ENCODE measurements at regions not wholly inside any gene's neighbourhood (a gene's known extent, or its start where the extent isn't known, plus 50 kb on each side); places are given as distances from the start of the nearest gene placed in this dataset.

- DNase-seq (ENCODE audit: low spot score) = no peak
- H3K27ac ChIP-seq = no peak overlapping the region
- H3K4me3 ChIP-seq = no peak overlapping the region
- no peak for TF ChIP-seq CTCF (IDR thresholded peaks at IDR 0.05)
Measured at GRCh38 chr16:64307431-64307830, 814.4 kb downstream of the CDH11 start.

- DNase-seq (ENCODE audit: low spot score) = no peak
- H3K4me3 ChIP-seq = no peak overlapping the region
- no peak overlapping the region for H3K27ac ChIP-seq
- TF ChIP-seq CTCF (IDR thresholded peaks at IDR 0.05) = no peak
Measured at GRCh38 chr16:64305663-64306062, 816.2 kb downstream of the CDH11 start.

DNA sequence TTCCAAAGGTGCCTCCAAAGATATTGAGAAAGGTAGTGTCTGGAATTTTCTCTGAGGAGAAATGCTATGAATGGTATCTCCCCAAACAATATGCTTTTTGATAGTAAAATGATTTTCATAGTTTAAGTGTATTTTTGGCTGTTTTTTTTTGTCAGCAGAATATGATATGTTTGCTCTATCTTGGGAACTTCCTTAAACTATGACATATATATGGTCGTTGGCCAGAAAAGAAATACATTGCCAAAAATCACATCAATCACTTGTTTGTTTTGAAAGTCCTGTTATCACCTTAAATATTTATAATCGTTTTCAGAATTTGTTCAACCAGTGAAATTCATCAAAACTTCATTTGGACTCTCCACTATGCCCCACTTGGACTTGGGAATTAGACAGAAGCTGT is 816.9 kb downstream of the CDH11 start:
- TF ChIP-seq CTCF (IDR thresholded peaks at IDR 0.05) = no peak
- H3K4me3 ChIP-seq = no peak overlapping the region
- no peak overlapping the region for H3K27ac ChIP-seq
- no peak for DNase-seq (ENCODE audit: low spot score)

- no peak for TF ChIP-seq CTCF (IDR thresholded peaks at IDR 0.05)
- H3K27ac ChIP-seq = no peak overlapping the region
- no peak overlapping the region for H3K4me3 ChIP-seq
- DNase-seq (ENCODE audit: low spot score) = no peak
Measured at GRCh38 chr16:64304396-64304795, 817.5 kb downstream of the CDH11 start.

- TF ChIP-seq CTCF (IDR thresholded peaks at IDR 0.05) = no peak
- no peak overlapping the region for H3K27ac ChIP-seq
- H3K4me3 ChIP-seq = no peak overlapping the region
- no peak for DNase-seq (ENCODE audit: low spot score)
Measured at GRCh38 chr16:64297863-64298600, 823.8 kb downstream of the CDH11 start.

- no peak for TF ChIP-seq CTCF (IDR thresholded peaks at IDR 0.05)
- DNase-seq (ENCODE audit: low spot score) = no peak
- Histone ChIP-seq H3K27ac (no peak overlapping the region), H3K4me3 (no peak overlapping the region)
Measured at GRCh38 chr16:64295466-64295865, 826.4 kb downstream of the CDH11 start.

DNA sequence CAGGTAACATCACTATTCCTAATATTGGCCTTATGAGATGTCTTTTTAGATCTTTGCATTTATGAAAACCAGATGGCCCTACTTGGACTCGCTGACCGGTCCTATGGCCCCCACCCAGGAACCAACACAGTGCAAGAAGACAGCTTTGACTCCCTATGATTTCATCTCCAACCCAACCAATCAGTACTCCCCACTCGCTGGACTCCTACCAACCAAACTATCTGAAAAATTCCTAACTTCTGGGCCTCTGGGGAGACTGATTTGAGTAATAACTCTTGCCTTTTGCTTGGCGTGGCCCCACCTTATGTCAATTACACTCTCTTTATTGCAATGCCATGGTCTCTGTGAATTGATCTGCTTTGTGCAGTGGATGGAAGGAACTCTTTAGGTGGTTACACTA is 828.9 kb downstream of the CDH11 start:
- no peak for DNase-seq (ENCODE audit: low spot score)

More for the DNA sequence above, 828.9 kb downstream of the CDH11 start:
- no peak overlapping the region for H3K4me3 ChIP-seq
- no peak overlapping the region for H3K27ac ChIP-seq
- no peak for TF ChIP-seq CTCF (IDR thresholded peaks at IDR 0.05)
